ENCODE measurements at regions not wholly inside any gene's neighbourhood (a gene's known extent, or its start where the extent isn't known, plus 50 kb on each side); places are given as distances from the start of the nearest gene placed in this dataset.

GRCh38 chr1:162984699-162985098, 84.5 kb upstream of the RGS4 start:
- TF ChIP-seq POLR2AphosphoS5 (IDR thresholded peaks at IDR 0.05; ENCODE audit: borderline replicate concordance, low read depth, low read length) (no peak), EZH2 (IDR thresholded peaks at IDR 0.05) (no peak), FOXP2 (optimal IDR thresholded peaks at IDR 0.05; ENCODE audit: control extremely low read depth, extremely low read length, insufficient read depth) (no peak)
